ENCODE measurements at regions not wholly inside any gene's neighbourhood (a gene's known extent, or its start where the extent isn't known, plus 50 kb on each side); places are given as distances from the start of the nearest gene placed in this dataset.

GRCh38 chr5:2266641-2267240 is 384.0 kb upstream of the IRX4 start:
- DNase-seq (ENCODE audit: low spot score) = no peak

GRCh38 chr5:2265341-2265740 is 382.6 kb upstream of the IRX4 start:
- no peak for DNase-seq (ENCODE audit: low spot score)

DNA sequence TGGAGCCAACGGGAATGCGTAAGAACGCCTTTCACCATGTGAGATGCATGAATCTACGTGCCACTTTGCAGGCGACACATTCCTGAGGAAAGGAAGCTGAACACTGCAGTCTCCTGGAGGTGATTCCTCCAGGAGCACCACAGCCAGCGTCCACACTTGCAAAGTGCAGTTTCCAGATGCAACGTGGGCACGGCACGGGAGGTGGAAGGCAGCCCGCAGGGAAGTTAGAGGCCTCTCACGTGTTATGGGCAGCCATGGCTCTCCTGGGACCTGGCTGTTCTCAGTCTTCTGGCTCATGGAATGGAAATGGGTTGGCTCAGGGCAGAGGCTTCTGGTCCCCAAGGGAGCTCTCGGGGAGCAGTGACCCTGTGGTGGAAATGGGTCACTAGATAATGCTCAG is 381.0 kb upstream of the IRX4 start:
- no peak for DNase-seq (ENCODE audit: low spot score)

DNA sequence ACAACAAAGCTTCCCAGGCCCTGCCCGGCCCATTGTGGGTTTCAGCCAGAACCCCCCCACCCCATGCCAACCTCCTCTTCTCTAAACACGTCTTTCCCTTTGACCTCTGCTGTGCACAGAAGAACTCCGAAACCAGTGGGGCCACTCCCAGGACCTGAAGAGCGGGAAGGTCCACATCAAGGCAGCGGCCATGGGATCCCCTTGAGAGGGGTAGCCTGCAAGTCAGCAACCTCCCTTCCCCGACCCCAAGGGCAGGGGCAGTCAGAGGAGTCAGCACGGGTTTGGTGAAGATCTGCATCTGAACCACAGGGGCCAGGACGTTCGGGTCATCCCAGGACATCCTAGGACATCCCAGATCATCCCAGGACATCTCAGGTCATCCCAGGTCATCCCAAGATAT is 379.9 kb upstream of the IRX4 start:
- DNase-seq (ENCODE audit: low spot score) = no peak

- no peak for DNase-seq (ENCODE audit: low spot score)
Measured at GRCh38 chr5:2261004-2261703, 378.4 kb upstream of the IRX4 start.

GRCh38 chr5:2260211-2261003 is 377.7 kb upstream of the IRX4 start:
- DNase-seq (ENCODE audit: low spot score) = no peak

- DNase-seq (ENCODE audit: low spot score) = no peak
Measured at GRCh38 chr5:2259494-2260107, 376.9 kb upstream of the IRX4 start.

DNA sequence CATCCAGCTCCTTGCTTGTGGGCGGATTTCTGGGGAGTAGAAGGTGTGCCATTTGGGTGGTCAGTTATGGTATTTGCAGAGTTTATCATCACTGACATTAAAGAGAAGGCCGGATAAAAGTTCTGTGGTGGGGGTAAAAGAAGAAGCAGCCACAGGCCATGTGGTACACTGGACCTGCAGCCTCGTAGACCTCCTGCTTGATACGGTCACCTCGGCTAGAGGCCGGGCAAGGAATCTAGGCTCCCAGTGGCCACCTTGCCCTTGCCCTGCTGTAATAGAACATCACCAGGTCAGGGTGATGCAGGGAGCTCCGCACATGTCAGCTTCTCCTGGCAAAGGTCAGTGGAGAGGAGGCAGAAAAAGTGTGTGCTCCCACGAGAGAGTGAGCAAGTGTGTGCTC is 376.1 kb upstream of the IRX4 start:
- DNase-seq (ENCODE audit: low spot score) = no peak

DNA sequence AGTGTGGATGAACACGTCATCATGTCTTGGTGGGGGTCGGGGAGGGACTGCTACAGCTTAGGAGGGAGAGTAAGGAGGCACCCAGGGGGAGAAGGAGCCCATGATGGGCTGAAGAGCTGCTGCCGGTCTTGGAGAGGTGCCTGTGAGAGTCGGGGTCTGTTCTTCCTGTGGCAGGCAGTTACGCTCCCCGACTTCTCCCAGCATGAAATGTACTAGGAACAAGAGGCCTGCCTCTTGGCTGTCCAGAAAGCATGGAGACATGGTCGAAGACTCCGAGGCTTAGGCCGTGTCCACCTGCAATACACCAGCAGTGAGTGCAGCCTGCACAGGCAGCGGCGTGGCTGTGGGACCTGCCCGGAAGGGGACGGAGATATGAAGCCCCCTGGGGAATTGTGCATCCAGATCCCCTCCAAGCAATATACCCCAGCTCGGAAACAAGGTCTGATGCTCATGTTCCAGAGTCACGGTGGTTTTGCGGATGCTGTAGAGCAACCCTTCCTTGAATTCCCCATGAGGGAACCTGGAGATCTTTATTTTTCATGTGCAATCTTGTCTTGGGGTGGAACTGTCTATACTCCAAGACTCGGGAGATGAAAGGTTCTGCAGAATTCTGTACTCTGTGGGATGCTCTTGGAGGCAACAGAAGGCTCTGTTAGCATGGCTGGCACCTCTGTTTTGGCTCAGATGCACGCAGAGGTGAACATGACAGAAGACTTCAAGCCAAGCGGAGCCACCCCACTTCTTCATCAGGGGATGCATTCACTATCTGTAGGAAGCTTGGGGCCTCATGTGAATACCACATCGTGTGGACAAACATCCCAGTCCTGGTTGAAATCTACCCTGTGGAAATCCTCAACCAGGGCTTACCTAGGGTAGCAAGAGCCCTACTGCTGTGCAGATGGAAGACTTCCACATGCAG is 374.9 kb upstream of the IRX4 start:
- no peak for DNase-seq (ENCODE audit: low spot score)

- DNase-seq (ENCODE audit: low spot score) = no peak
Measured at GRCh38 chr5:2256691-2257280, 374.1 kb upstream of the IRX4 start.

DNA sequence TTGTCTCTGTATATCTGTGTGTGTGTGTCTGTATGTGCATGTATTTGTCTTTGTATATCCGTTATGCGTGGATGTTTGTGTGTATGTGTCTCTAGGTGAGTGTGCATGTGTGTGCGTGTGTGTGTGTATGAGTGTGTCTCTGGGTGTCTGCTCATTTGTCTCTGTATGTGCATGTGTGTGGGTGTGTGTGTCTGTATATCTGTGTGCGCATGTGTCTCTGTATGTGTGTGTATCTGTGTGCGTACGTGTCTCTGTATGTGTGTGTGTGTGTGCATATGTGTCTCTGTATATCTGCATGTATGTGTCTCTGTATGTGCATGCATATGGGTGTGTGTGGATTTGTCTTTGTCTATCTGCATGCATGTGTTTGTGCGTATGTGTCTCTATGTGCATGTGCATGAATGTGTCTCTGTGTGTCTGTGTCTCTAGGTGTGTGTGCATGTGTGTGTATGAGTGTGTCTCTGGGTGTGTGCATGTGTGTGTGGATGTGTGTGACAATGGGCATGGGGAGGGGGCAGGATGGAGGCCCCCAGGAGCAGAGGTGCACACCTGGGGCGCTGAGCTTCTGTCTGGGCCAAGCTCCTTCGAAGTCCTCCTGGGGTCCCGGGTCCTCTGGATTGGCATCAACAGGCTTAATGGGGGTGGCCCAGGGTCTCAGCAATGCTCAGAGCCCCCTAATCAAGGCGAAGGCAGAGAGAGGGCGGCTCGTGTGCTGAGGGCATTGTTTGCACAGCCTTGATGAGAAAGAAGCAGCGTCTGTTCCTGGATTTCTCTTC is 373.4 kb upstream of the IRX4 start:
- no peak for DNase-seq (ENCODE audit: low spot score)

GRCh38 chr5:2254880-2255750 is 372.4 kb upstream of the IRX4 start:
- no peak for DNase-seq (ENCODE audit: low spot score)

- DNase-seq (ENCODE audit: low spot score) = no peak
Measured at GRCh38 chr5:2254406-2254805, 371.7 kb upstream of the IRX4 start.

- DNase-seq (ENCODE audit: low spot score) = no peak
Measured at GRCh38 chr5:2253040-2253975, 370.6 kb upstream of the IRX4 start.

DNA sequence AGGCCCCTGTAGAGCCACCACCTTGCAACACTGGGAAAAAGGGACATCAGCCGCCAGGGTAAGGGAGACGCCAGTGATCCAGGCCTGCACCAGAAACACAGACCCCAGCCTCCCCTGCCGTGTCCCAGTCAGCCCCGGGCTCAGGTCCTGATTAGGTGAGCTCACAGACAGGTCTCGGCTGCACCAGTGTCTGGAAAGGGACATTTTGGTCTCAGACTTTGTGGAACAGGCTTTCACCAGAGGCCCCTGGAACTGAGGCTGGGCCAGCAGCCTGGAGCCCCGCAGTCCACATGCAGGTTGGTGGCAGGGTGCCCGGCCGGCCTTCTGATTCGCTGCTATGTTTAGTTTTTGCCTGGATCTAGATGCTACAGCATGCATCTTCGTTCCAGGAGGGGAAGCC is 369.0 kb upstream of the IRX4 start:
- DNase-seq (ENCODE audit: low spot score) = no peak

DNA sequence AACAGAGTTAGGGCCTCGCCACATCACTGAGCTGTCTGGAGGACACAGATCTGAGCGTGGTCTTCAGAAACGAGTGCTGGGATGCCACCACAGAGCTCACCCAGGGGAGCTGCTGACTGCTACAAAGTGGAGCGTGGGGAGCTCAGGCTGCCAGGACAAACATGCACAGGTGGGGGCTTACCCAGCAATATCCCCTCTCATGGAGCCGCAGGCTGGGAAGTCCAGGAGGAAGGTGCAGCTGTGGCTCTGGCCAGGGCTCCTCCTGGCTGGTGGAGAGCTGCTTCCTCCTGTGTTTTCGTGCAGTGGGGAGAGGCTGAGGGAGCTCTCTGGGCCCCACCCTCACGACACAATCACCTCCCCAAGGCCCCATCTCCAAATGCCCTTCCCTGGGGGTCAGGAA is 368.6 kb upstream of the IRX4 start:
- no peak for DNase-seq (ENCODE audit: low spot score)

DNA sequence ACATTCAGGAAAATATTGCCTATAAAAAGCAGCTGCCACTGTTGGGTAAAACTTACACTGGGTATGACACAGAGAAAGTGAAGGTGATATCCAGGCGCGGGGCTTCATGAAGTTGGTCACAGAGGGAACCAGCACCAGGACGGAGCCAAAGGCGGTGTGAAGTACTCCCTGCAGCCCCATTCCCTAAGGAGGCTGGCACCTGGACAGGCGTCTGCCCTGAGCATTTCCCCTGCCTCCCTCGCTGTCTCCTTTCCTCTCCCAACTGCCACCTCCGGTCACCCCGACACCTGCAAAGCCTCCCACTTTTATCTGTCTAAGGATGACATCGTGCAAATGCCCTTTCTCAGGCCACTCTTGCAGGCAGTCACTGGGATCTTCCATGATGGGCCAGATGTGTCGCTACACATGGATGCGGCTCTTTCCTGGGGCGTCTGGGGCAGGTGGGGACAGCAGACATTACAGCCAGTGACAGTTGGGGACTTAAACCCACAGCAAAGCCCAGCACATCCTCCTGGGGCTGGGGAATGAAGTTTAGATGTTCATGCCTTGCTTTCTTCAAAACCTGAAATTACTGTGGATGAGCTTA is 367.7 kb upstream of the IRX4 start:
- DNase-seq (ENCODE audit: low spot score) = no peak

DNA sequence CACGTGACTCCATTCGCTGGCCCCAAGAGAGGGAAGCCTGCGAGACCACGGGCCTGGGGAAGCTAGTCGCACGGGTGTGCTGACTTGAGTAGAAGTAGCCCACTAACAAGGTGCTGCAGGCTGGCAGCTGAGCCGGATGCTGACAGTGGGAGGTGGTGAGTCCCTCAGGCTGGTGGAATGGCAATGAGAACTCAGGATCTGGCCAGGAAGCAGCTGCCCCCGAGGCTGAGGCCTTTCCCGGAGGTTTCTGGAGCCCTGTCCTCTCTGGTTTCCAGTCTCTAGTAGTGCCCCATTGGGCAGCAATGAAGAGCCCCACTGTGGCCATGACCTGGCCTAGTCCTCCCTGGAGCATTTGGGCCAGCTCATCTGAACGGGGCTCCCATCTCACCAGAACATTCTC is 366.7 kb upstream of the IRX4 start:
- no peak for DNase-seq (ENCODE audit: low spot score)

All from A172 (cell line).